ENCODE measurements at regions not wholly inside any gene's neighbourhood (a gene's known extent, or its start where the extent isn't known, plus 50 kb on each side); places are given as distances from the start of the nearest gene placed in this dataset.
"Not testable (repeated sequence)": the region's sequence is repeated elsewhere in the genome, so short reads cannot be mapped to it uniquely, and the experiment has no call there.

GRCh38 chr21:5217933-5218332 lies 5303.4 kb upstream of the TPTE start:
- not testable (repeated sequence) for H3K27ac ChIP-seq

DNA sequence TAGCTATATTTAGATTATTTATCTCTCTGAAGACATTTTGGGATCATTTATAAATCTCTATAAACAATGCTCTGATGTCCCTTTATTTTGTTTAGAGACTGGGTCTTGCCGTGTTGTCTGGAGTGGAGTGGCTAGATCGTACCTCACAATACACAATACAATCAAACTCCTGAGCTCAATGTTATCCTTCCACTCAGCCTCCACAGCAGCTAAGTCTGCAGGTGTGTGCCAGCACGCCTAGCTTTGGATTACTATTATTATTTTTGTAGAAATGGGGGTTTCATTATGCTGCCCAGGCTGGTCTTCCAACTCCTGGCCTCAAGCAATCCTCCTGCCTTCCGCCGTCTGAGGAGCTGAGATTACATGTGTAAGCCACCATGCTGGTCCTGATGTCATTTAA lies 5301.4 kb upstream of the TPTE start:
- not testable (repeated sequence) for H3K27ac ChIP-seq

DNA sequence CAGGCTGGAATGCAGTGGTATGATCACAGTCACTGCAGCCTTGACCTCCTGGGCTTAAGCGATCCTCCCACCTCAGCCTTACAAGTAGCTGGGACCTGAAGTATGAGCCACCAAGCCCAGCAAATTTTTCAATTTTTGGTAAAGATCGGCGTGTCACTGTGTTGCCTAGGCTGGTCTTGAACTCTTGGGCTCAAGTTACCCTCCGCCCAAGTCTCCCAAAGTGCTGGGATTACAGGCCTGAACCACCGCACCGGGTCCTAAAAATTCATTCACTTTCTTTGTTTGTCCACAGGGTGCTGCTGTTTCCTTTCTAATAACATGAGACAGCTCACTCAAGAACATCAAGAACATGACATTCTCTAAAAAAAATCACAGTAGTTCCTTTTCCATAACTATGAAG lies 5300.9 kb upstream of the TPTE start:
- not testable (repeated sequence) for H3K27ac ChIP-seq
- peak; percentile 40 for TF ChIP-seq CTCF (conservative IDR thresholded peaks at IDR 0.05)

DNA sequence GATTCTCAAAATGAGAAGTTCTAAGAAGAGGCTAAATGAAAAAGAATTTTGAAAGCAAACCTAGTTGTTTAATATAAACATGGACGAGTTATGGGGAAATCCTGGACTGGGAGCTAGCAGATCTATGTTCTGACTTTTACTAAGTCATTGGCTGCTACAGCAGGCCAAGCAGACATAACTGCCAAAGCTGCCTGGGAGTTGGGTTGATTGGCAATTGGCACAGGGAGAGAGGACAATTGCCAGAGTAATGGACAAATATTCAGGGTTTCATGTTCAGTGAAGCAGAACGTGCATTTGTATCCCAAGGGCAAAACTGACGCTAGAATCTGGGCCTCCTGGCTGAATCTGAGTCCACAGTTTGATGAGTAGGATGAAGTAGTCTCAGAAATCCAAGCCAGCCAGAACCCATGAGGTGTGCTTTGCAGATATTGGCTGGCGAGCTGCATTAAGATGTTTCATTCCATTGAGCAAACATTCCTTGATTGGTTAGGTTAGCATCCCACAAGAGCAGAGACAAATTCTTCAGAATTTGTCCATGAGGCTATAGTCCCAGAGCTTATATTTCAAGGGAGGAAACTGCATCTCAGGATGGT lies 5299.8 kb upstream of the TPTE start:
- not testable (repeated sequence) for H3K27ac ChIP-seq

DNA sequence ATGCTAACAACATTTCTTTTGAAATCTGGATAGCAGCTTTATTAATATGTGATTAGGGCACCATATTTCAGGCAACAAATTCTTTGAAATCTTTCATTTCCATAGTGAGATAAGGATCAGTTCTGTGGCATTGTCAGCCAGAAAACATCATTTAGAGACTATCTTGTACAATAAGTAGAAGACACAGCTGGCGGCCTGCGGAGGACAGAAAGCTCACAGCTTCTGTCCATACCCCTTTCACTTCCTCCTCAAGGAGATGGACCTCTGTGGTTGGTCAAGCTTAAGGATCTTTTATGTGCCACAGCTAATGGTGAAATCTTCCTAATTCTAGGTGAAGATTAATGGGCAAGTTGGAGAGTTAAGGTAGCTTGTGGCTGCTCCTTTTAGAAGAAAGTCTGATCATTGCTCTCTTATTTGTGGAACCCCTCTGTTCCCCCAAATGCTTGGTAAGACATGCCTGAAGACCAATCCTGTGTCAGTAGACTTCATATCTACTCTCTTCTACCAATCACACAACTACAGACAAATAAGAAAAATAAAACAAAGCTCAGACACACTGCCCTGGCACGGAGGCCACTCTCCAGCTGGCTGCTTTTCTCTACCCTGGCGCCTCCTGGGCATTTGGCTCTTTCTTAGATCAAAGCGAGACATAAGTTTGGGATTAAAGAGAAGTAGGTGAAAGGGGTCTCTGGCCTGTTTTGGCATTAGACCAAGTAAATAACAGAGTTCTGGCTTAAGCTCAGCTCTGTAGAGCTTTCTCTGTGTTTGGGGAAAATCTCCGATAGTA lies 5298.2 kb upstream of the TPTE start:
- H3K27ac ChIP-seq = not testable (repeated sequence)

- H3K27ac ChIP-seq = not testable (repeated sequence)
Observed at GRCh38 chr21:5224156-5224555, 5297.2 kb upstream of the TPTE start.

- not testable (repeated sequence) for H3K27ac ChIP-seq
Observed at GRCh38 chr21:5227252-5227651, 5294.1 kb upstream of the TPTE start.

DNA sequence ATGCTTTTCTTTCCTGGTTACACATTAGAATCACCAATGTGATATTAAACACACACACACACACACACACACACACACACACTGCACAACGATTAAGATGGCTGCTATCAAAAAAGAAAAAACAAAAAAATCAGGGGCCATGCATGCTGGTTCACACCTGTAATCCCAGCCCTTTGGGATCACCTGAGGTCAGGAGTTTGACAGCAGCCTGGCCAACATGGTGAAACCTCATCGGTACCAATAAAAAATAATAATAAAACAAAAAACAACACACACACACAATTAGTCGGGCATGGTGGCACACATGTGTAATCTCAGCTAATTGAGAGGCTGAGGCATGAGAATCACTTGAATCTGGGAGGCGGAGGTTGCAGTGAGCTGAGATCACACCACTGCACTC lies 5290.8 kb upstream of the TPTE start:
- H3K27ac ChIP-seq = not testable (repeated sequence)

DNA sequence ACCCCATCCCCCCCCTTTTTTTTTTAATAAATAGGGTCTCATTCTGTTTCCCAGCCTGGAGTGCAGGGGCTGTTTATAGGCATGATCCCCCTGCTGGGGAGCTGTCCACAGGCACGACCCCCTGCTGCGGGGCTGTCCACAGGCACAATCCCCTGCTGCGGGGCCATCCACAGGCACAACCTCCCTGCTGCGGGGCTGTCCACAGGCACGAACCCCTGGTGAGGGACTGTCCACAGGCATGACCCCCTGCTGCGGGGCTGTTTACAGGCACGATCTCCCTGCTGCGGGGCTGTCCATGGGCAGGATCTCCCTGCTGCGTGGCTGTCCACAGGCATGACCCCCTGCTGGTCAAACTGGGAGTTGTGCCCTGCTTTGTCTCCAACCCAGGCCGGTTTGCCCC lies 5290.1 kb upstream of the TPTE start:
- not testable (repeated sequence) for H3K27ac ChIP-seq
- TF ChIP-seq CTCF (conservative IDR thresholded peaks at IDR 0.05) = peak; percentile 6; the same call in 1 of the 2 replicates

DNA sequence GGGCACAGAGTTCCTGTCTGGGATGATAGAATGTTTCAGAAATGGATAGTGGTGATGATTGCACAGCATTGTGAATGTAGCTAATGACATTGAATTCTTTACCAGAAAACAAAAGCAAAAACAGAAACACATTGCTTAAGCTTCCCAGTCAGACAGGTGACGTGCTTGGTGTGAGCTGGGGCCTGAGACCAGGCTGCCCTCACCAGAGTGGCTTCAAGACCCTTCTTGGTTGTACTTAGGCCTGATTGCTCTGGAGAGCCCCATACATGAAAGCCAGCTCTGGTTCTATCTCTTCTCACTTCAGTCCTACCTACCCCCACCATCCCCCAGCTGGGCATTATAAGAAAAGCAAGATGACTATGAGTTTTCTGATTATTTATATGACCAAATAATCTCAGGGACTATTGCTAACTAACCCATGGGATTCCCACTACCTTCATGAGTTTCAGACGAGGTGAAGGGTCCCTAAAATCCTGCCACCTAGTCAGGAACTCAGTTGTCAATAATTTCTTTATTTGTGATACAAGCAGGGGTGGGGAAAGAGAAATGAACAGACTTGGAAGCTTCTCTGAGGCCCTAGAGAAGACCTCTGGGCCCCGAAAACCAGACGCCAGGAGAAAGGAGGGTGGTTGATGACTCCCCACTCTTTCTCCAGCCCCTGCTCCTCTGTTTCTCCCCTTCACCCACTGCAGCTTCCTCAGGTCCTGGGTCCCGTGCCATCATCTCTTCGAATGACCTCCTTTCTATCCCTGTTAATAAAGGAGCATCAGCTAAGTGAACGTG lies 5289.0 kb upstream of the TPTE start:
- not testable (repeated sequence) for H3K27ac ChIP-seq

- not testable (repeated sequence) for H3K27ac ChIP-seq
Observed at GRCh38 chr21:5235761-5236160, 5285.6 kb upstream of the TPTE start.

GRCh38 chr21:5236846-5237675 lies 5284.3 kb upstream of the TPTE start:
- not testable (repeated sequence) for H3K27ac ChIP-seq

- not testable (repeated sequence) for H3K27ac ChIP-seq
Observed at GRCh38 chr21:5240521-5240920, 5280.9 kb upstream of the TPTE start.
